ENCODE measurements at regions not wholly inside any gene's neighbourhood (a gene's known extent, or its start where the extent isn't known, plus 50 kb on each side); places are given as distances from the start of the nearest gene placed in this dataset.

- no peak for DNase-seq
Observed at GRCh38 chr7:116425647-116426209, 73.8 kb upstream of the CAV2 start.

DNA sequence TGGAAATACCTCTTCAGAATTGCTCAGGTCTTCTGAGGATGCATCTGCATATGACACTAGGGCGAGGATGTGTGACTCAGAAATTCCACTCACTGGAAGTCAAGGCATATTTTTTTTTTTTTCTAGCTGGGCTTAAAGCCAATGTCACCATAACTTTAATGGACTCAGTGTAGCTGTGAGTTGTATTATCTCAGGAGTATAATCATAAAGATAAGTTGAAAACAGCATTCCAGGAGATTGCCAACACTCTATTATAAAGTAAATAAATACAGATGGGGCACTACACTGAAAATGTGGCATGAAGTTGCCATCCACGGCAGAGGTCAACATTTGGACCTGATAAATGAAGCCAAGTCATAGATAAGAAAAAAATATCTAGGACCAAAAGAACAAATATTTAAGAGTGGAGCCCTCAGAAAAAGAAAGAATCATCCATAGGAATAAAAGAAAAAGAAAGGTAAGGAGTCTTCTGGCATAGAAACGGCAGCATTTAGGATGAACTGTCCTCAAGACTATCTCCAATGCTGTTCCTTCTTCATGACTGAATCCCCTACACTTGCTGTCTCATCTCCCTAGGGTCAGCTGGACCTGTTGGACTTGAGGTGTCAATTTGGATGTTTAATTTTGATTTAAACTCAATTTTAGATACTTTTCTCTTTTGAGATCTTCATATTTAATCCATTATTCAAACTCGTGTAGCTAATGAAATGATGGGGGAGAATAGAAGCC lies 72.9 kb upstream of the CAV2 start:
- no peak for DNase-seq

DNA sequence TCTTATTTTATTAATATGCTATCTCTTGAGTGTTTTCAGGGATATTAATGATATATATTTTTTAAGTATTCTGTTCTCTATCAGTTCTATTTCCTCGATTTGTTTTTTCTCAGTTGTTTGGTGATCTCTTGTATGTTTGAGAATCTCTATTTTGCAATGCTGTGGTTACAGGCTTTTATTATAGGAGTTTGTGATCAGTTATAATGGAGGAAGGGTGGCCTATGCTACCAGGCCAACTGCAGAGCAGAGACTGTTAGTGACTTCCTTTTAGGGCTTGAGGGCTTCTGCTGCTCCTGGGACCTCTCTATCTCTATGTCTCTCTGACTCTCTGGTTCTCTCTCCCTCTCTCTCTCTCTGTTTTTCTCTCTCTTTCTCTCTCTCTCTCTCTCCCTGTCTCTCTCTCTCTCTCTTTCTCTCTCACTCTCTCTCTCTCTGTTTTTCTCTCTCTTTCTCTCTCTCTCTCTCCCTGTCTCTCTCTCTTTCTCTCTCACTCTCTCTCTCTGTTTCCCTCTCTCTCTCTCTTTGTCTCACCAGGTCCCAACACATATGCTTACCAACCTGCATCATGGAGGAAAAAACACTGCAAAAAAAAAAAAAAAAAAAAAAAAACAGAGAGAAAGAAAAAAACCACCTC lies 69.4 kb upstream of the CAV2 start:
- no peak for DNase-seq

- DNase-seq: no peak
Observed at GRCh38 chr7:116431787-116432526, 67.6 kb upstream of the CAV2 start.

DNA sequence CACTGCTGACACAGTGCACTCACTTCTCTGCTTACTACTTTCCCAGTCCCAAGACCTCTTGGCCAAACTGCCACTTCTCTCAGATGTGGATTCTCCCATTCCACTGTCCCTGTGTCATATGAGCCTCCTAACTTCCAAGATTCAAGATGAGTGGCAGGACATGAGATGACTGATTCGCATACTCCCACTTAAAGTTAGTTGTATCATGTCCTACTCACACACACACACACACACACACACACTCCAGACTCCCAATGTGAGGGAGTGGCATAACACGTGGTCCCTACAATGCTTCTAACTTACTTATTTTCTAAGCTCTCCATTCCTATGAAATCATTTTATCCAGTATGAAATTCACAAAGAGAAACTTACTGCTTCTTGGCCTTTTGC lies 67.0 kb upstream of the CAV2 start:
- no peak for DNase-seq

- DNase-seq: no peak
Observed at GRCh38 chr7:116433246-116433645, 66.3 kb upstream of the CAV2 start.

- no peak for DNase-seq
Observed at GRCh38 chr7:116434820-116435341, 64.7 kb upstream of the CAV2 start.

GRCh38 chr7:116436305-116436826 lies 63.2 kb upstream of the CAV2 start:
- no peak for DNase-seq

GRCh38 chr7:116438267-116438666 lies 61.3 kb upstream of the CAV2 start:
- DNase-seq: no peak

- no peak for DNase-seq
Observed at GRCh38 chr7:116439005-116439404, 60.5 kb upstream of the CAV2 start.

GRCh38 chr7:116439841-116440549 lies 59.5 kb upstream of the CAV2 start:
- DNase-seq: no peak

DNA sequence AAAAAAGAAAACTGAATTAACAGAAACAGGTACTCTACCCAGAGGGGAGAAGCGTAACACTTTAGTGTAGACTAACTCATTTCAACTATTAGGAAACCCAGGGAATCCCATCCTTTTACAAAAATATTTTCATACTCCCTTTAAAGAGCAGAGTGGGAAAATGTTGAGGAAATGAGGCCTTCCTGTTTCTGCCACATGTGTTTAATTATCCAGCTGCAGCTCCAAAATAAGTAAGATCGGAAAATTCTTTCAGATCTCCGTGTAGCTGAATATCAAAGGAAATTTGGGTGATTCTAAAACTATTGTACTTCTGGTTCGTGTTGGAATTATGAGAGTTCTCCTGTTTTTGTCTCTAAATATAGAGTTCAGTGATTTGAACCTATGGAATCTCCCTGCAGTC lies 58.0 kb upstream of the CAV2 start:
- no peak for DNase-seq

GRCh38 chr7:116443101-116443523 lies 56.4 kb upstream of the CAV2 start:
- no peak for DNase-seq

- DNase-seq: no peak
Observed at GRCh38 chr7:116443646-116444045, 55.9 kb upstream of the CAV2 start.

GRCh38 chr7:116445447-116446211 lies 53.9 kb upstream of the CAV2 start:
- DNase-seq: no peak

- DNase-seq: no peak
Observed at GRCh38 chr7:116446212-116446855, 53.2 kb upstream of the CAV2 start.

DNA sequence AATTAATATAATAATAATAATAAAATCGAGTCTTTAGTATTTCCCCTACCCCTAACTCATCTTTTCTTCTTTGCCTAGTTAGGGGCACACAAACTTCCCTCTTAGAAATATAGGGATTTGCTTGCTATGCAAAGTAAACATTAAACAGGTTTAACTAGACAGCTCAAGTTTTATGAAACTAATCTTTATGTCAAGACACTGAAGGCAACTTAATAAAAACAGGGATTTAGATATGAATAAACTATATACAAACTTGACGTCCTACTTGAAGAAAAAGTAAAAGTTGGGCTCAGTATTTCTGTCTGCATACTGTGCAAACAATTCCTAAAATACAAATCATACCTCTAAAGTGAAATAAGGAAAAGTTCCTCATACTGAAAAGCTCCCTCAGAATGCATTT lies 52.1 kb upstream of the CAV2 start:
- DNase-seq: no peak

DNA sequence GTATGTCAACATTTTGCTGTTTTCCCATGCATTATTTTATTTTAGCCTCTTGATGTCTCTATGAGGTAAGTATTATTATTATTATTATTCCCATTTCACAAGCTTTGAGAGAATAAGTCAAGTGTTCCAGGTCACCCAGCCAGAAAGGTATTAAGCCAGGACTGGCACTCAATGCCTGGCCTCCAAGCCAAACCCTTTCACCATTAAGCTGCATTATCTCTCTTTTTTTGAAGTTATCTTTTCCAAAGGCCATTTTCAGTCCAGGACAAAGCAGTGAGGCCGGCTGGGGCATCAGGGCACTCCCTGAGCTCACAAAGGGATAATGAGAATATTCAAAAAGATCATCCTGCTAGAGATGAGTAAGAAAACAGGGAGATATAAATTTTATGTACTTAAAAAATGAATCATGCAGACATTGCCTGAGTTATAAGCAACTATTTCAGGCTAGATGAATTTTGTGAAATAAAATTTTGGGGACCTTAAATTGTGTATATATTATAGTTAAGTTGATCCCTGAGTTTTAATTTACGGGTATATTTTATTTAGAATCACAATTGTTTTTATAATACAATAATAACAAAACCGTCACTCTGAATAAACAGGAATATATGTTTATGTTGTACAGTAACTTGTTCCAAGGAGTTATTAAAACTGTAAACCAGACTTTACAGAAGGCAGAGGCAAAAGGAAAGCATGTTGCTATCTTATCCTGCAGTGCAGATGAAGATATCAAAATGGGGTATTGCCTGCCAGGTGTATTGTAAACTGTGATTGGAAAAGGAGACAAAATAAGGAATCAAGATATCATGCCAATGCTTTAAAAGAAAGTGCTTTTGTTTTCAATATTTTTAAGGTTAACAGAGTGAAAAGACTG lies 51.3 kb upstream of the CAV2 start:
- DNase-seq: no peak

DNA sequence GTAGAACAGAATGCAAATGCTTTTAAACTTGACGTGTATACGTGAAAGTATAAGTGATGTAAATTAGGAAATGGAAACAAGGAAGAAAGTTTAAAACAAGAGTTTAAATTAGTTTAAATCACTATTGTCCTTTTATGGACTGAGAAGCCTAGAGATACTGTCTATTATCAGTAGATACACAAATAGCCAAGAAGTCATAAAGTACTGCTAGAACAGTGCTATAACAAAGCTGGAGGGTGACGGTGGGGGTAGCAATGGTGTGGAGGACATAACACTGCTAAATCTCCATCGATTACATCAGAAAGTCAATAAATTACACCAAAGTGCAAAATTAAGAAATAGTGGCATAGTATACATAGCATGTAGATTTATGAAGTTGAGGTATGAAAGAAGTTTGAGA lies 50.1 kb upstream of the CAV2 start:
- DNase-seq: no peak

All from NK-92 treated with Interleukin-12 subunit alpha and Interleukin-12 subunit beta, amount 100 ng/mL, for 24 hours (cell line).